SK-N-SH (cell line): ENCODE measurements at regions not wholly inside any gene's neighbourhood (a gene's known extent, or its start where the extent isn't known, plus 50 kb on each side); places are given as distances from the start of the nearest gene placed in this dataset.
A peak's percentile ranks its signal among the peaks of the same experiment; 100 is the strongest.

Source experiments
- CTCF ChIA-PET: fragments of 300-600, 350-600 bp; formaldehyde crosslinking; extraction: SDS; loops from one replicate; lab custom pipeline; 2021; lab: Yijun Ruan, JAX
- POLR2A ChIA-PET: fragments of 350-600 bp; sonication (Branson Sonifier 250); formaldehyde crosslinking; extraction: SDS; loops from one replicate; lab custom pipeline; 2020; ENCODE audit warnings: antibody characterized with exemption, inconsistent platforms; lab: Yijun Ruan, JAX
- DNase-seq: peaks from one replicate; pipeline ENCODE4 v3.0.0; 2012
- H2AFZ ChIP-seq: fragments of 200-600 bp; sonication (generic); 2 replicates; pipeline ENCODE4 v1.8.1; 2016; ENCODE audit warnings: antibody characterized with exemption, mild to moderate bottlenecking, low read depth
- H3F3A ChIP-seq: fragments of 200-600 bp; sonication (generic); replicated peaks from 2 replicates; pipeline ENCODE3; 2016; ENCODE audit warnings: antibody characterized with exemption, mild to moderate bottlenecking; ENCODE audit not compliant: insufficient read depth
- H3K27ac ChIP-seq, 2 experiments: fragments of 200-500 bp in 1 of 2; fragments of 200-600 bp in 1 of 2; sonication (Bioruptor generic) in 1 of 2; sonication (generic), shearing (Covaris generic) in 1 of 2; 2 replicates each; pipeline versions ENCODE4 v1.5.1 to v1.6.1; 2014 to 2016; ENCODE audit warnings: low read depth in 2 of 2, inconsistent platforms in 1 of 2, low read length in 1 of 2, mild to moderate bottlenecking in 1 of 2, mixed read lengths in 1 of 2
- H3K27me3 ChIP-seq: fragments of 200-600 bp; sonication (generic), shearing (Covaris generic); 2 replicates; pipeline ENCODE4 v1.6.1; 2016; ENCODE audit warnings: mixed run types; ENCODE audit not compliant: insufficient read depth
- H3K36me3 ChIP-seq, 2 experiments: fragments of 200-500 bp in 1 of 2; fragments of 200-600 bp in 1 of 2; sonication (Bioruptor generic) in 1 of 2; sonication (generic) in 1 of 2; replicated peaks in 1 of 2; 2 replicates each; pipeline versions ENCODE3 to v1.5.1; 2014 to 2016; ENCODE audit warnings: low read length in 1 of 2, mild to moderate bottlenecking in 1 of 2; ENCODE audit not compliant: insufficient read depth in 2 of 2, control insufficient read depth in 1 of 2
- H3K4me1 ChIP-seq, 2 experiments: fragments of 200-500 bp in 1 of 2; fragments of 200-600 bp in 1 of 2; sonication (Bioruptor generic) in 1 of 2; sonication (generic), shearing (Covaris generic) in 1 of 2; 2 replicates each; pipeline versions ENCODE4 v1.5.1 to v1.6.1; 2014 to 2016; ENCODE audit warnings: low read depth in 1 of 2, low read length in 1 of 2, mixed run types in 1 of 2; ENCODE audit not compliant: insufficient read depth in 2 of 2, control insufficient read depth in 1 of 2
- H3K4me2 ChIP-seq: fragments of 200-600 bp; sonication (generic), shearing (Covaris generic); 2 replicates; pipeline ENCODE4 v1.6.1; 2017; ENCODE audit warnings: mixed run types
- H3K4me3 ChIP-seq, 2 experiments: fragments of 200-500 bp in 1 of 2; fragments of 200-600 bp in 1 of 2; sonication (Bioruptor generic) in 1 of 2; sonication (generic), shearing (Covaris generic) in 1 of 2; 2 replicates each; pipeline versions ENCODE4 v1.5.1 to v1.8.1; 2014 to 2016; ENCODE audit warnings: low read depth in 2 of 2, inconsistent platforms in 1 of 2, low read length in 1 of 2, mild to moderate bottlenecking in 1 of 2, mixed read lengths in 1 of 2, moderate library complexity in 1 of 2
- H3K79me2 ChIP-seq: fragments of 200-600 bp; sonication (generic); 2 replicates; pipeline ENCODE4 v1.8.1; 2017; ENCODE audit warnings: mild to moderate bottlenecking; ENCODE audit not compliant: insufficient read depth
- H3K9ac ChIP-seq: fragments of 200-600 bp; sonication (generic); 2 replicates; pipeline ENCODE4 v1.6.1; 2017; ENCODE audit warnings: mixed run types
- H3K9me2 ChIP-seq: fragments of 200-600 bp; sonication (generic); 2 replicates; pipeline ENCODE4 v1.6.1; 2017; ENCODE audit warnings: mixed run types
- H3K9me3 ChIP-seq: fragments of 200-600 bp; sonication (generic); 2 replicates; pipeline ENCODE4 v1.6.1; 2017; ENCODE audit warnings: mixed run types, mild to moderate bottlenecking, moderate library complexity
- H4K20me1 ChIP-seq: fragments of 200-600 bp; sonication (generic); 2 replicates; pipeline ENCODE4 v1.6.1; 2017; ENCODE audit warnings: mild to moderate bottlenecking, mixed run types; ENCODE audit not compliant: insufficient read depth
- ELF1 ChIP-seq: IDR thresholded peaks from 2 replicates; pipeline ENCODE4 v1.4.0; 2012
- EP300 ChIP-seq, 2 experiments: IDR thresholded peaks; 2 replicates each; pipeline versions ENCODE4 v1.4.0 to v1.6.1; 2012; ENCODE audit warnings: borderline replicate concordance in 1 of 2, low read depth in 1 of 2, low read length in 1 of 2
- EZH2phosphoT487 ChIP-seq: fragments of 200-600 bp; sonication (generic); IDR thresholded peaks from 2 replicates; pipeline ENCODE4 v1.6.1; 2017; ENCODE audit warnings: low read depth, mixed run types, mild to moderate bottlenecking, antibody characterized with exemption, moderate library complexity, borderline replicate concordance
- FOSL2 ChIP-seq: IDR thresholded peaks from 2 replicates; pipeline ENCODE4 v1.4.0; 2012; ENCODE audit warnings: low read depth, mild to moderate bottlenecking, moderate library complexity, borderline replicate concordance
- FOXM1 ChIP-seq: IDR thresholded peaks from 2 replicates; pipeline ENCODE4 v1.4.0; 2012; ENCODE audit warnings: low read depth, mild to moderate bottlenecking
- IRF3 ChIP-seq: fragments of 150-350 bp; IDR thresholded peaks from 2 replicates; pipeline ENCODE4 v1.6.1; 2016; ENCODE audit warnings: mild to moderate bottlenecking, low read depth, low read length
- JUND ChIP-seq: IDR thresholded peaks from 2 replicates; pipeline ENCODE4 v1.4.0; 2012
- MEF2A ChIP-seq: IDR thresholded peaks from 2 replicates; pipeline ENCODE4 v1.4.0; 2012; ENCODE audit warnings: low read depth, borderline replicate concordance
- MXI1 ChIP-seq: IDR thresholded peaks from 2 replicates; pipeline ENCODE4 v1.6.1; 2012; ENCODE audit warnings: mild to moderate bottlenecking, low read depth, low read length, improper control_type of control experiment
- NFIC ChIP-seq: IDR thresholded peaks from 2 replicates; pipeline ENCODE4 v1.4.0; 2012; ENCODE audit warnings: borderline replicate concordance
- PBX3 ChIP-seq: IDR thresholded peaks from 2 replicates; pipeline ENCODE4; 2012
- RFX5 ChIP-seq: IDR thresholded peaks from 2 replicates; pipeline ENCODE4 v1.6.1; 2012; ENCODE audit warnings: mild to moderate bottlenecking, improper control_type of control experiment, low read length
- RXRA ChIP-seq: IDR thresholded peaks from 2 replicates; pipeline ENCODE4 v1.4.0; 2012; ENCODE audit warnings: low read depth, mild to moderate bottlenecking, borderline replicate concordance
- SMC3 ChIP-seq: IDR thresholded peaks from 2 replicates; pipeline ENCODE4 v1.6.1; 2012; ENCODE audit warnings: low read depth, low read length, improper control_type of control experiment
- TCF12 ChIP-seq: IDR thresholded peaks from 2 replicates; pipeline ENCODE4 v1.4.0; 2012
- TEAD4 ChIP-seq: IDR thresholded peaks from 2 replicates; pipeline ENCODE4 v1.4.0; 2012; ENCODE audit warnings: mild to moderate bottlenecking, borderline replicate concordance; ENCODE audit not compliant: insufficient read depth
- YY1 ChIP-seq: IDR thresholded peaks from 2 replicates; pipeline ENCODE4 v1.4.0; 2012; ENCODE audit warnings: low read depth, mild to moderate bottlenecking
- ZBTB33 ChIP-seq: IDR thresholded peaks from 2 replicates; pipeline ENCODE4 v1.4.0; 2012; ENCODE audit warnings: low read depth, borderline replicate concordance
- WGBS: methylation state at CpG from one replicate; pipeline ENCODE4 v1.1.6; 2017; ENCODE audit warnings: low lambda C conversion rate; 5-methylcytosine and 5-hydroxymethylcytosine counted together
- TF ChIP-seq, protein P1 (sequence below): IDR thresholded peaks from 2 replicates; pipeline ENCODE4 v1.4.0; 2012; ENCODE audit warnings: low read depth
- TF ChIP-seq, protein P2 (sequence below): IDR thresholded peaks from 2 replicates; pipeline ENCODE4 v1.4.0; 2012; ENCODE audit warnings: low read depth, borderline replicate concordance

DNA sequence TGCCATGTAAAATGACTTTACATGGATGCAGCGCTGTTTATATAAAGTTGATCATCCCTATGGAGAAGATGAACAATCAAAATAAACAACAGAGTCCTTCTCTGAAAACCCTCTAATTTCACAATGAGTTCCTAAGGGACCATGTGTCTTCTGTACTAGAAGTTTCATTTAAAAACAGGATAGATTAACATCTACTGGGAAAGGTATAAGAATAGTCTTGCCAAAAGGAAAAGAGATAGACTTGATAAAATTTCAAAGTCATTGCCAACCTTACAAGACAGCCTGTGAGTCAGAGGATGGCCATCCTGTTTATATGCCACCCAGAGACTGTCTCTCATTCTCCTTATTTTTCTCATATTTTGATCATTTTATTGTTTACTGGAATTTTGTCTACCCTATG, 367.1 kb upstream of the PDE4D start:
- Histone ChIP-seq H3K4me2 (peak overlapping the region; percentile 17; the same call in 1 of the 2 replicates), H3K4me3 (no peak overlapping the region), H3K9me2 (no peaks in the 10 kb centered on the region), H3K9me3 (no peaks in the 10 kb centered on the region), H2AFZ (no peak overlapping the region), H4K20me1 (no peaks in the 10 kb centered on the region), H3F3A (peaks cover 5% of the 10 kb centered on the region), H3K27me3 (no peaks in the 10 kb centered on the region), H3K27ac (peak overlapping the region in 1 of 2 experiments; percentile 60; a peak in 3 of 4 replicates), H3K36me3 (no peaks in the 10 kb centered on the region), H3K4me1 (peaks cover 0 to 12% of the 10 kb centered on the region in 2 experiments; a peak in 3 of 4 replicates), H3K79me2 (no peaks in the 10 kb centered on the region), H3K9ac (no peak overlapping the region)
- peak; percentile 82 for TF ChIP-seq FOSL2
- no peak for TF ChIP-seq SMC3
- TF ChIP-seq RXRA: peak; percentile 72; the same call in 1 of the 2 replicates
- TF ChIP-seq, protein P1, sequence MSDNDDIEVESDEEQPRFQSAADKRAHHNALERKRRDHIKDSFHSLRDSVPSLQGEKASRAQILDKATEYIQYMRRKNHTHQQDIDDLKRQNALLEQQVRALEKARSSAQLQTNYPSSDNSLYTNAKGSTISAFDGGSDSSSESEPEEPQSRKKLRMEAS: peak; percentile 73
- TF ChIP-seq PBX3: peak; percentile 77
- TF ChIP-seq JUND: peak; percentile 89
- TF ChIP-seq, protein P2, sequence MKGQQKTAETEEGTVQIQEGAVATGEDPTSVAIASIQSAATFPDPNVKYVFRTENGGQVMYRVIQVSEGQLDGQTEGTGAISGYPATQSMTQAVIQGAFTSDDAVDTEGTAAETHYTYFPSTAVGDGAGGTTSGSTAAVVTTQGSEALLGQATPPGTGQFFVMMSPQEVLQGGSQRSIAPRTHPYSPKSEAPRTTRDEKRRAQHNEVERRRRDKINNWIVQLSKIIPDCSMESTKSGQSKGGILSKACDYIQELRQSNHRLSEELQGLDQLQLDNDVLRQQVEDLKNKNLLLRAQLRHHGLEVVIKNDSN: 0 out of 2 replicates have a peak, but pooled peaks have one; percentile 13
- peak; percentile 80; the same call in 1 of the 2 replicates for TF ChIP-seq TEAD4
- peak; percentile 65; the same call in 1 of the 2 replicates for TF ChIP-seq FOXM1
- no peak for TF ChIP-seq YY1
- TF ChIP-seq ZBTB33: no peak
- TF ChIP-seq EP300 (IDR thresholded peaks at IDR 0.05; ENCODE audit: borderline replicate concordance in 1 of 2, low read depth in 1 of 2, low read length in 1 of 2): peak in 1 of 2 experiments; percentile 93; a peak in 2 of 4 replicates
- no peak for TF ChIP-seq IRF3
- no peak for TF ChIP-seq EZH2phosphoT487
- TF ChIP-seq MXI1: no peak
- peak; percentile 87 for TF ChIP-seq TCF12
- TF ChIP-seq MEF2A: peak; percentile 55; the same call in 1 of the 2 replicates
- TF ChIP-seq ELF1: no peak
- peak; percentile 94 for TF ChIP-seq NFIC
- TF ChIP-seq RFX5: no peak
- no peak for DNase-seq
- WGBS: 100% methylated on average over 1 of the region's 1 CpG
- POLR2A ChIA-PET: no interaction called here
- CTCF ChIA-PET: no interaction called here
